ENCODE measurements at regions not wholly inside any gene's neighbourhood (a gene's known extent, or its start where the extent isn't known, plus 50 kb on each side); places are given as distances from the start of the nearest gene placed in this dataset.
"Not testable (repeated sequence)": the region's sequence is repeated elsewhere in the genome, so short reads cannot be mapped to it uniquely, and the experiment has no call there.

GRCh38 chr15:31724903-31725302 is 305.4 kb upstream of the CHRNA7 start:
- H3K4me3 ChIP-seq; H3K4me1 ChIP-seq (replicated peaks in 1 of 2); ATAC-seq (replicated peaks in 6 of 8); H3K27ac ChIP-seq; in situ Hi-C loops (cut with MboI; ENCODE audit: low pct_unique_long_range_greater_than_20kb in 2 of 9, low sequenced_read_pairs in 9 of 9, unreplicated experiment in 9 of 9): not testable (repeated sequence)
- WGBS, 10 experiments: 88 to 93% methylated on average over 3 of the region's 5 CpGs; no CpG with 5 or more reads in 8 of the 10 experiments

- H3K4me1 ChIP-seq (replicated peaks in 1 of 2); H3K27ac ChIP-seq; in situ Hi-C loops (cut with MboI; ENCODE audit: low pct_unique_long_range_greater_than_20kb in 2 of 9, low sequenced_read_pairs in 9 of 9, unreplicated experiment in 9 of 9); H3K4me3 ChIP-seq: not testable (repeated sequence)
- 60 to 71% (median 67%) methylated on average over 1 of the region's 3 CpGs; no CpG with 5 or more reads in 7 of the 10 experiments for WGBS, 10 experiments
- peak in 1 of 8 experiments; percentile 46 for ATAC-seq (replicated peaks in 6 of 8)
Measured at GRCh38 chr15:31725619-31726018, 304.7 kb upstream of the CHRNA7 start.

- Histone ChIP-seq H3K4me3 (no peak overlapping the region), H3K27ac (no peak overlapping the region), H3K4me1 (replicated peaks in 1 of 2) (no peaks in the 10 kb centered on the region)
- in situ Hi-C loops (cut with MboI; ENCODE audit: low pct_unique_long_range_greater_than_20kb in 2 of 9, low sequenced_read_pairs in 9 of 9, unreplicated experiment in 9 of 9): no loop called here
- WGBS, 10 experiments: 28 to 100% (median 61%) methylated on average over 1 to 3 of the region's 3 CpGs; no CpG with 5 or more reads in 1 of the 10 experiments
- ATAC-seq (replicated peaks in 6 of 8): no peak
Measured at GRCh38 chr15:31727612-31728011, 302.7 kb upstream of the CHRNA7 start.

GRCh38 chr15:31732726-31733125 is 297.6 kb upstream of the CHRNA7 start:
- ATAC-seq (replicated peaks in 6 of 8): no peak
- in situ Hi-C loops (cut with MboI; ENCODE audit: low pct_unique_long_range_greater_than_20kb in 2 of 9, low sequenced_read_pairs in 9 of 9, unreplicated experiment in 9 of 9): no loop called here
- WGBS, 10 experiments: 0 to 80% (median 60%) methylated on average over 1 to 3 of the region's 3 CpGs; no CpG with 5 or more reads in 3 of the 10 experiments
- Histone ChIP-seq H3K4me1 (replicated peaks in 1 of 2) (no peaks in the 10 kb centered on the region), H3K4me3 (no peak overlapping the region), H3K27ac (no peak overlapping the region)

- H3K27ac ChIP-seq: no peak overlapping the region
- in situ Hi-C loops (cut with MboI; ENCODE audit: low pct_unique_long_range_greater_than_20kb in 2 of 9, low sequenced_read_pairs in 9 of 9, unreplicated experiment in 9 of 9): no loop called here
- WGBS, 10 experiments: no CpG with 5 or more reads among the region's 4 CpGs
- H3K4me1 ChIP-seq (replicated peaks in 1 of 2): no peaks in the 10 kb centered on the region
- no peak overlapping the region for H3K4me3 ChIP-seq
- no peak for ATAC-seq (replicated peaks in 6 of 8)
Measured at GRCh38 chr15:31733424-31733823, 296.9 kb upstream of the CHRNA7 start.

GRCh38 chr15:31740203-31740602 is 290.1 kb upstream of the CHRNA7 start:
- Histone ChIP-seq H3K27ac (no peak overlapping the region), H3K4me1 (replicated peaks in 1 of 2) (no peaks in the 10 kb centered on the region), H3K4me3 (no peak overlapping the region)
- ATAC-seq (replicated peaks in 6 of 8): peak; percentile 35 to 99 (median 56)
- WGBS, 10 experiments: 4 to 93% (median 40%) methylated on average over 1 to 3 of the region's 9 CpGs; no CpG with 5 or more reads in 2 of the 10 experiments
- in situ Hi-C loops (cut with MboI; ENCODE audit: low pct_unique_long_range_greater_than_20kb in 2 of 9, low sequenced_read_pairs in 9 of 9, unreplicated experiment in 9 of 9): no loop called here

- Histone ChIP-seq H3K4me1 (replicated peaks in 1 of 2) (no peaks in the 10 kb centered on the region), H3K27ac (no peak overlapping the region), H3K4me3 (no peak overlapping the region)
- ATAC-seq (replicated peaks in 6 of 8): no peak
- in situ Hi-C loops (cut with MboI; ENCODE audit: low pct_unique_long_range_greater_than_20kb in 2 of 9, low sequenced_read_pairs in 9 of 9, unreplicated experiment in 9 of 9): no loop called here
Measured at GRCh38 chr15:31745841-31746240, 284.5 kb upstream of the CHRNA7 start.

GRCh38 chr15:31752065-31752762 is 278.1 kb upstream of the CHRNA7 start:
- Histone ChIP-seq H3K4me3 (no peak overlapping the region), H3K4me1 (replicated peaks in 1 of 2) (no peaks in the 10 kb centered on the region), H3K27ac (no peak overlapping the region)
- ATAC-seq (replicated peaks in 6 of 8): peak in 3 of 8 experiments; percentile 86 to 95 (median 95)
- 0 to 100% (median 83%) methylated on average over 1 to 2 of the region's 2 CpGs for WGBS, 10 experiments
- in situ Hi-C loops (cut with MboI; ENCODE audit: low pct_unique_long_range_greater_than_20kb in 2 of 9, low sequenced_read_pairs in 9 of 9, unreplicated experiment in 9 of 9): loop anchor here in 1 of 9 experiments (25.0 kb wide), 1 partner anchor 110 kb away; the partner anchor contains the start of gene OTUD7A

GRCh38 chr15:31752905-31753304 is 277.4 kb upstream of the CHRNA7 start:
- ATAC-seq (replicated peaks in 6 of 8): no peak
- H3K4me3 ChIP-seq: no peak overlapping the region
- in situ Hi-C loops (cut with MboI; ENCODE audit: low pct_unique_long_range_greater_than_20kb in 2 of 9, low sequenced_read_pairs in 9 of 9, unreplicated experiment in 9 of 9): loop anchor here in 1 of 9 experiments (25.0 kb wide), 1 partner anchor 109 kb away; the partner anchor contains the start of gene OTUD7A
- 0 to 94% (median 62%) methylated on average over 1 to 3 of the region's 3 CpGs for WGBS, 10 experiments
- H3K4me1 ChIP-seq (replicated peaks in 1 of 2): no peaks in the 10 kb centered on the region
- no peak overlapping the region for H3K27ac ChIP-seq

GRCh38 chr15:31758126-31758525 is 272.2 kb upstream of the CHRNA7 start:
- in situ Hi-C loops (cut with MboI; ENCODE audit: low pct_unique_long_range_greater_than_20kb in 2 of 9, low sequenced_read_pairs in 9 of 9, unreplicated experiment in 9 of 9): loop anchor here in 1 of 9 experiments (25.0 kb wide), 1 partner anchor 104 kb away; the partner anchor contains the start of gene OTUD7A
- 26 to 67% (median 55%) methylated on average over 1 to 5 of the region's 5 CpGs; no CpG with 5 or more reads in 4 of the 10 experiments for WGBS, 10 experiments
- ATAC-seq (replicated peaks in 6 of 8): peak in 3 of 8 experiments; percentile 77 to 87 (median 77)
- Histone ChIP-seq H3K4me1 (replicated peaks in 1 of 2) (no peaks in the 10 kb centered on the region), H3K4me3 (no peak overlapping the region), H3K27ac (no peak overlapping the region)

- Histone ChIP-seq H3K4me1 (replicated peaks in 1 of 2) (no peaks in the 10 kb centered on the region), H3K4me3 (no peak overlapping the region), H3K27ac (no peak overlapping the region)
- ATAC-seq (replicated peaks in 6 of 8): no peak
- in situ Hi-C loops (cut with MboI; ENCODE audit: low pct_unique_long_range_greater_than_20kb in 2 of 9, low sequenced_read_pairs in 9 of 9, unreplicated experiment in 9 of 9): loop anchor here in 1 of 9 experiments (25.0 kb wide), 1 partner anchor 94 kb away; the partner anchor contains the start of gene OTUD7A
- 26 to 97% (median 75%) methylated on average over 1 to 6 of the region's 13 CpGs; no CpG with 5 or more reads in 3 of the 10 experiments for WGBS, 10 experiments
Measured at GRCh38 chr15:31768055-31768454, 262.3 kb upstream of the CHRNA7 start.

- H3K27ac ChIP-seq: no peak overlapping the region
- peaks cover 0 to 5% of the 10 kb centered on the region in 2 donors for H3K4me1 ChIP-seq (replicated peaks in 1 of 2)
- WGBS, 10 experiments: 0 to 55% (median 28%) methylated on average over 1 to 5 of the region's 5 CpGs; no CpG with 5 or more reads in 4 of the 10 experiments
- no peak overlapping the region for H3K4me3 ChIP-seq
- in situ Hi-C loops (cut with MboI; ENCODE audit: low pct_unique_long_range_greater_than_20kb in 2 of 9, low sequenced_read_pairs in 9 of 9, unreplicated experiment in 9 of 9): loop anchor here in 1 of 9 experiments (25.0 kb wide), 1 partner anchor 88 kb away; the partner anchor contains the start of gene OTUD7A
- ATAC-seq (replicated peaks in 6 of 8): peak in 6 of 8 experiments; percentile 43 to 75 (median 57)
Measured at GRCh38 chr15:31774045-31774444, 256.3 kb upstream of the CHRNA7 start.

GRCh38 chr15:31776039-31776438 is 254.3 kb upstream of the CHRNA7 start:
- ATAC-seq (replicated peaks in 6 of 8): no peak
- Histone ChIP-seq H3K27ac (no peak overlapping the region), H3K4me1 (replicated peaks in 1 of 2) (peaks cover 2 to 6% of the 10 kb centered on the region in 2 donors), H3K4me3 (no peak overlapping the region)
- in situ Hi-C loops (cut with MboI; ENCODE audit: low pct_unique_long_range_greater_than_20kb in 2 of 9, low sequenced_read_pairs in 9 of 9, unreplicated experiment in 9 of 9): no loop called here
- WGBS, 10 experiments: 40 to 100% (median 100%) methylated on average over 1 to 2 of the region's 9 CpGs; no CpG with 5 or more reads in 7 of the 10 experiments

Data from motor neuron (in vitro differentiated cells).